CD4-positive, alpha-beta T cell (primary cell): ENCODE measurements at regions not wholly inside any gene's neighbourhood (a gene's known extent, or its start where the extent isn't known, plus 50 kb on each side); places are given as distances from the start of the nearest gene placed in this dataset.

ENCODE experiments used
- ATAC-seq: fragments of 200-7000 bp; cut with Tn5 transposase; one replicate; pipeline ENCODE4 v1.10.0; 2022; ENCODE audit warnings: mild to moderate bottlenecking; ENCODE audit not compliant: poor library complexity
- CTCF ChIA-PET: fragments of 350-600 bp; sonication (Branson Sonifier 250); formaldehyde crosslinking; loops from one replicate; lab custom pipeline; 2021; ENCODE audit warnings: antibody characterized with exemption, inconsistent platforms; lab: Charles Lee
- POLR2A ChIA-PET: fragments of 350-600 bp; sonication (Branson Sonifier 250); formaldehyde crosslinking; loops from one replicate; lab custom pipeline; 2021; ENCODE audit warnings: antibody characterized with exemption, inconsistent platforms; lab: Charles Lee
- DNase-seq, 14 experiments: peaks; one replicate each; pipeline ENCODE4 v3.0.0-alpha.2; 2013 to 2020; ENCODE audit warnings: mixed read lengths in 2 of 14
- H3K27ac ChIP-seq, 2 donors: one replicate each; pipeline versions ENCODE4 v1.5.1 to v1.7.0; 2013; ENCODE audit warnings: low read length in 2 of 2, low read depth in 1 of 2, mild to moderate bottlenecking in 1 of 2
- H3K27me3 ChIP-seq, 2 experiments: 1 replicate in 1 of 2; 2 replicates in 1 of 2; pipeline versions ENCODE4 v1.6.1 to v1.7.0; 2013; ENCODE audit warnings: low read length in 2 of 2, control low read depth in 1 of 2, mild to moderate bottlenecking in 1 of 2, moderate library complexity in 1 of 2; ENCODE audit not compliant: insufficient read depth in 2 of 2, control insufficient read depth in 1 of 2
- H3K36me3 ChIP-seq: one replicate; pipeline ENCODE4 v1.6.1; 2013; ENCODE audit warnings: low read length, control low read depth; ENCODE audit not compliant: insufficient read depth
- H3K4me1 ChIP-seq: one replicate; pipeline ENCODE4 v1.6.1; 2013; ENCODE audit warnings: low read length, control low read depth; ENCODE audit not compliant: insufficient read depth
- H3K4me3 ChIP-seq: one replicate; pipeline ENCODE4 v1.5.1; 2013; ENCODE audit warnings: mild to moderate bottlenecking, low read length, moderate library complexity
- H3K9me3 ChIP-seq, 2 experiments: 1 replicate in 1 of 2; 2 replicates in 1 of 2; pipeline versions ENCODE4 v1.6.1 to v1.7.0; 2013; ENCODE audit warnings: low read length in 2 of 2, mild to moderate bottlenecking in 2 of 2, control low read depth in 1 of 2, moderate library complexity in 1 of 2; ENCODE audit not compliant: control insufficient read depth in 1 of 2, insufficient read depth in 1 of 2
- H3K27ac Mint-ChIP-seq: one replicate; pipeline ENCODE4 v1.8.0; 2020; ENCODE audit warnings: mixed read lengths
- H3K27me3 Mint-ChIP-seq: one replicate; pipeline ENCODE4 v1.8.0; 2021; ENCODE audit warnings: mixed read lengths
- H3K36me3 Mint-ChIP-seq: one replicate; pipeline ENCODE4 v1.8.0; 2021; ENCODE audit warnings: low read depth, mixed read lengths
- H3K4me1 Mint-ChIP-seq: one replicate; pipeline ENCODE4 v1.8.0; 2021; ENCODE audit warnings: low read depth, mixed read lengths
- H3K4me3 Mint-ChIP-seq: one replicate; pipeline ENCODE4 v1.8.0; 2020; ENCODE audit warnings: mild to moderate bottlenecking, mixed read lengths
- H3K9me3 Mint-ChIP-seq: one replicate; pipeline ENCODE4 v1.8.0; 2020; ENCODE audit warnings: mixed read lengths
- intact Hi-C, 2 experiments: fragments of 100-400 bp; cut with DNase I in 1 of 2; cut with micrococcal nuclease in 1 of 2; formaldehyde crosslinking; loops; one replicate each; pipeline versions ENCODE4 v1.15.1 to v1.9.0; 2023 to 2025; cut with DNase I, micrococcal nuclease
- TF ChIP-seq, protein P1 (sequence below): fragments of 200-600 bp; IDR thresholded peaks from one replicate; pipeline ENCODE4 v1.8.0; 2022; ENCODE audit warnings: antibody characterized with exemption, mild to moderate bottlenecking

DNA sequence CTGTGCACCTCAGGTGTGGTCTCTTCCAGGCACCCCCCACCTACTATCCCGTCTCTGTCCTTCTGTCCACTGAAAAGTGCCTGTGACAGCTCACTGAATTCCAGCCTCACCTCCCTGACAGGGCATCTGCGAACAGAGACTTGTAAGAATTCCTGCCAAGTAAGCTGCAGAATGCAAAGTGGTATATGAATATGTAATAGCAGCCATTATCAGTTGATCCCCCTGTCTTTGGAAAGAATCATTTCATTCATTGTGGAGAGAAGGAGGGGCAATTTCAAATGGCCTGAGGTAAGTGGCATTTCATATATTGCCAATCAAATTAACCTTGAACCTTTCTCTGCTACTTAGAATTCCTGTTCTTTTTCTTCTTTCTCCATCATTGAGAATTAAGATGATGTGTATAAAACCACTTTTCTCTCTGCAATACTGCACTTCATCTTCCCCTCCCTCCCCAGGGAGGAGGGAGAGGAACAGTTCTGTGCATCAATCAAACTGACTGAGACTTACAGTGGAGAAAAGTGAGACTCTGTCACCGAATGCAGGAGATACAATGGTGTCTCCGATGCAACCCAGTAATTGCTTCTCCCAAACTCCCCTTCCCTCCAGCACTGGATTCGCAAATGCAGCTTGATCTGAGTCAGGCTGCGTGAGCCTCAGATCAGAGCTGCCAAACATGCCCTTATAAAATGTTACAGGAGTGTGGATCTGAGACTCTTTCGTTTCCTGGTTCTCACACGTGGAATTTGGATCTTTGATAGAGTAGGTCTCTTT is 91.7 kb downstream of the SLC10A2 start:
- H3K36me3 ChIP-seq, result no peaks in the 10 kb centered on the region
- no peak overlapping the region for H3K4me3 ChIP-seq
- TF ChIP-seq, protein P1, sequence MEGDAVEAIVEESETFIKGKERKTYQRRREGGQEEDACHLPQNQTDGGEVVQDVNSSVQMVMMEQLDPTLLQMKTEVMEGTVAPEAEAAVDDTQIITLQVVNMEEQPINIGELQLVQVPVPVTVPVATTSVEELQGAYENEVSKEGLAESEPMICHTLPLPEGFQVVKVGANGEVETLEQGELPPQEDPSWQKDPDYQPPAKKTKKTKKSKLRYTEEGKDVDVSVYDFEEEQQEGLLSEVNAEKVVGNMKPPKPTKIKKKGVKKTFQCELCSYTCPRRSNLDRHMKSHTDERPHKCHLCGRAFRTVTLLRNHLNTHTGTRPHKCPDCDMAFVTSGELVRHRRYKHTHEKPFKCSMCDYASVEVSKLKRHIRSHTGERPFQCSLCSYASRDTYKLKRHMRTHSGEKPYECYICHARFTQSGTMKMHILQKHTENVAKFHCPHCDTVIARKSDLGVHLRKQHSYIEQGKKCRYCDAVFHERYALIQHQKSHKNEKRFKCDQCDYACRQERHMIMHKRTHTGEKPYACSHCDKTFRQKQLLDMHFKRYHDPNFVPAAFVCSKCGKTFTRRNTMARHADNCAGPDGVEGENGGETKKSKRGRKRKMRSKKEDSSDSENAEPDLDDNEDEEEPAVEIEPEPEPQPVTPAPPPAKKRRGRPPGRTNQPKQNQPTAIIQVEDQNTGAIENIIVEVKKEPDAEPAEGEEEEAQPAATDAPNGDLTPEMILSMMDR, result no peak
- ChIA-PET POLR2A (no interaction called here), CTCF (no interaction called here)
- ATAC-seq (no peak), DNase-seq (no peak)
- H3K9me3 Mint-ChIP-seq, result no peaks in the 10 kb centered on the region
- intact Hi-C loops, result no loop called here
- no peak overlapping the region for H3K27ac ChIP-seq
- H3K9me3 ChIP-seq, result no peaks in the 10 kb centered on the region
- no peaks in the 10 kb centered on the region for H3K36me3 Mint-ChIP-seq
- H3K4me1 ChIP-seq, result no peaks in the 10 kb centered on the region
- H3K4me1 Mint-ChIP-seq, result no peaks in the 10 kb centered on the region
- no peak overlapping the region for H3K4me3 Mint-ChIP-seq
- no peaks in the 10 kb centered on the region for H3K27me3 Mint-ChIP-seq
- H3K27me3 ChIP-seq, result no peaks in the 10 kb centered on the region
- no peak overlapping the region for H3K27ac Mint-ChIP-seq

DNA sequence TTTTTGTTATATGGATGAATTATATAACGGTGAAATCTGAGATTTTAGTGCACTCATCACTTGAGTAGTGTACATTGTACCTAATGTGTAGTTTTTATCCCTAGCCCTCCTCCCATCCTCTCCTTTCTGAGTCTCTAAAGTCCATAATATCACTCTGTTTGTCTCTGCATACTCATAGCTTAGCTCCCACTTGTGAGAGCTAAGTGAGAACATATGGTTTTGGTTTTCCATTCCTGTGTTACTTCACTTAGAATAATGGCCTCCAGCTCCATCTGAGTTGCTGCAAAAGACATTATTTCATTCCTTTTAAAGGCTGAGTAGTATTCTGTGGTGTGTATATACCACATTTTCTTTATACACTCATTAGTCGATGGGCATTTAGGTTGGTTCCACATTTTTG is 94.0 kb downstream of the SLC10A2 start:
- H3K36me3 ChIP-seq, result no peaks in the 10 kb centered on the region
- no peak overlapping the region for H3K4me3 Mint-ChIP-seq
- DNase-seq (no peak), ATAC-seq (no peak)
- no peaks in the 10 kb centered on the region for H3K9me3 Mint-ChIP-seq
- CTCF ChIA-PET, result no interaction called here
- POLR2A ChIA-PET, result no interaction called here
- H3K27me3 Mint-ChIP-seq, result no peaks in the 10 kb centered on the region
- H3K4me1 Mint-ChIP-seq, result no peaks in the 10 kb centered on the region
- TF ChIP-seq, protein P1, result no peak
- intact Hi-C loops, result no loop called here
- H3K4me1 ChIP-seq, result no peaks in the 10 kb centered on the region
- H3K4me3 ChIP-seq, result no peak overlapping the region
- no peak overlapping the region for H3K27ac Mint-ChIP-seq
- no peaks in the 10 kb centered on the region for H3K27me3 ChIP-seq
- no peaks in the 10 kb centered on the region for H3K9me3 ChIP-seq
- no peak overlapping the region for H3K27ac ChIP-seq
- no peaks in the 10 kb centered on the region for H3K36me3 Mint-ChIP-seq

DNA sequence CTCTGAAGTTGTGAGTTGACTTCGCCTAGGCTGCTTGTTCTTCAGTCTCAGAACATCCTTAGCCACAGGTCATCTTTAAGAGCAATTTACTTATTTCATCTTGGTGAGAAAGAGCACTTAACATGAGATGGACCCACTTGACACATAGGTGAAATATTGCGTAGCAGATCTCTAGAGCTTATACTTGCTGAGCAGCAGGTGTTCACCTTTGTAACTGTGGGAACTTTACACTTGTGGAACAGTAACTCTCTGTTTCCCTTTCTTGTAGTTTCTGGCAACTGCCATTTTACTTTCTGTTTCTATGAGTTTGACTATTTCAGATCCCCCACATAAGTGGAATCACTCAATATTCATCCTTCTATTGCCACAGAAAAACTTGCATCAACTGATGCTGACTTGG is 95.7 kb downstream of the SLC10A2 start:
- no peaks in the 10 kb centered on the region for H3K4me1 ChIP-seq
- DNase-seq, result no peak
- TF ChIP-seq, protein P1, result no peak
- ATAC-seq, result no peak
- Mint-ChIP-seq H3K9me3 (no peaks in the 10 kb centered on the region), H3K4me3 (no peak overlapping the region), H3K27ac (no peak overlapping the region), H3K36me3 (no peaks in the 10 kb centered on the region), H3K4me1 (no peaks in the 10 kb centered on the region), H3K27me3 (peaks cover under 1% of the 10 kb centered on the region)
- H3K9me3 ChIP-seq, result no peaks in the 10 kb centered on the region
- intact Hi-C loops, result no loop called here
- no peaks in the 10 kb centered on the region for H3K27me3 ChIP-seq
- H3K36me3 ChIP-seq, result no peaks in the 10 kb centered on the region
- ChIA-PET POLR2A (no interaction called here), CTCF (no interaction called here)
- H3K4me3 ChIP-seq, result no peak overlapping the region
- no peak overlapping the region for H3K27ac ChIP-seq
